ENCODE measurements at regions not wholly inside any gene's neighbourhood (a gene's known extent, or its start where the extent isn't known, plus 50 kb on each side); places are given as distances from the start of the nearest gene placed in this dataset.

GRCh38 chr10:130895161-130895560 is 416.4 kb downstream of the TCERG1L start:
- no peak for DNase-seq

DNA sequence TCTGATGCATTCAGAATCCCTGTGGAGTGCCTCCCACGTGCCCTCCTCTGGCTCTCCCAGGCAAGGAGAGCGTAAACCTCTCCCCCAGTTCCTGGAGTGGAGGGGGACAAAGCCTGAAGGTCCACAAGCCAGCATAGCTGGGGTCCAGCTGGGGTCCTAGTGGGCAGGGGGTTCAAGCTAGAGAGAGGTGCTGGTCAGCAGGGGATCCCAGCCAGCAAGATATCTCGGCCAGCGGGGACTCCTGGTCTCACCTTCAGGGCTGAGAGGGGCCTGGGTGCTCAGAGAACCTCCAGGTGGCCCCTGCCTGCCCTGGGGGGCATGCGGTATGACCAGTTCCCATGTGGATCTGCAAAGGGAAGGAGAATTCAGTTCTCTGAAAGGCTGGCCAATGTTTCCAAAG is 413.7 kb downstream of the TCERG1L start:
- DNase-seq, result no peak

DNA sequence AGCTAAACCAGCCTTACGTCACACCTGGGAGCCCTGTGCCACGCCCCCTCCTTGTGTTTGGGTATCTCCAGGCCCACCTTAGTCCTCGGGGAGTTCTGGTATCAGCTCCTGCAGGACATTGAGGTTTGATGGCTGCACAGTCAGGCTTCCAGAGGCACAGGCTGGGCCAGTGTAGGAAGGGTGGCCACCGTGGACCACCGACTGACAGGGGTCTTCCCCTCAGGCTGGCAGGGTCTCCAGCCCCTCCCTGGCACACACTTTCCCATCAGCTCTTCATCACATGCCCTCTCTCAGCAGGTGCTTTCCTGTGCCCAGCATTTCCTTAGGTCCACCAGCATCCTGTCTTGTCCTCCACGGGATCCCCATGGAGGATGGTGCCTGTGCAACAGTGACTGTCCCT is 413.1 kb downstream of the TCERG1L start:
- DNase-seq, result no peak

GRCh38 chr10:130899856-130900255 is 411.7 kb downstream of the TCERG1L start:
- no peak for DNase-seq

- no peak for DNase-seq
Measured at GRCh38 chr10:130900441-130901160, 410.9 kb downstream of the TCERG1L start.

- DNase-seq, result no peak
Measured at GRCh38 chr10:130901311-130902165, 410.0 kb downstream of the TCERG1L start.

GRCh38 chr10:130902471-130902870 is 409.1 kb downstream of the TCERG1L start:
- DNase-seq, result no peak

DNA sequence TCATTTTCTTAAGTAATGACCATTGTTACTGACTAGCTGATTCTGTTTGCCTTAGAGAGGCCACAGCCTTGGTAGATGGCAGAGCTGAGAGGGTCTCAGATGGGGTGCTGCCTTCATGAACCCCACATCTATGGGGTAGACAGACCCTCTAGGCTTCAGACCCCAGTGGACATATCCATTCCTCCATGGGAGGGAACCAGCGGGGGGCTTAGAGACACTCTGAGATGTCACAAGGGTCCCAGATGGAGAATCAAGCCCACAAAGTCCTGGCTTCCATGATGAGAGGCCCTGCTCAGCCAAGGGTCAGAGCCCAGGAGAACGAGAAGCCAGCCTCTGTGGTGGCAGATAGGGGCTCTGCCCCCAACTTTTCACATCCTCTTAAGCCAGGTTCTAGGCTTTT is 408.6 kb downstream of the TCERG1L start:
- DNase-seq, result no peak

- no peak for DNase-seq
Measured at GRCh38 chr10:130904676-130905075, 406.8 kb downstream of the TCERG1L start.

- no peak for DNase-seq
Measured at GRCh38 chr10:130905386-130905785, 406.1 kb downstream of the TCERG1L start.

- DNase-seq, result no peak
Measured at GRCh38 chr10:130905921-130906320, 405.6 kb downstream of the TCERG1L start.

DNA sequence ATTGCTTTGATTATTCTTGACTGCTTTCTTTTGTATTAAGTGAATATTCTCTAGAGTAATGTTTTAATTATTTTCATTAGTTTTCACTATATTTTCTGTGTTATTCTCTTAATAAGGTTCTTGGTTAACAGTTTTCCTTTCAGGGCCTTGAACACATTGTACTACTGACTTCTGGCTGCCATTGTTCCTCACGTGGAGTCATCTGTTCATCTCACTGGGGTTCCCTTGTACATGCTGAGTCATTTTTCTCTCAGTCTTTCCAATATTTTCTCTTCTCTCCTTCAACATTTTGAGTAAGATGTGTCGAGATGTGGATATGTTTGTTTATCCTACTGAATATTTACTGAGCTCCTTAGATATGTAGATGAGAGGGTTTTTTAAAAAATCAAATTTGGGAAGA is 400.7 kb downstream of the TCERG1L start:
- no peak for DNase-seq

GRCh38 chr10:130913844-130914243 is 397.7 kb downstream of the TCERG1L start:
- DNase-seq, result no peak

- DNase-seq, result no peak
Measured at GRCh38 chr10:130914367-130914766, 397.2 kb downstream of the TCERG1L start.

DNA sequence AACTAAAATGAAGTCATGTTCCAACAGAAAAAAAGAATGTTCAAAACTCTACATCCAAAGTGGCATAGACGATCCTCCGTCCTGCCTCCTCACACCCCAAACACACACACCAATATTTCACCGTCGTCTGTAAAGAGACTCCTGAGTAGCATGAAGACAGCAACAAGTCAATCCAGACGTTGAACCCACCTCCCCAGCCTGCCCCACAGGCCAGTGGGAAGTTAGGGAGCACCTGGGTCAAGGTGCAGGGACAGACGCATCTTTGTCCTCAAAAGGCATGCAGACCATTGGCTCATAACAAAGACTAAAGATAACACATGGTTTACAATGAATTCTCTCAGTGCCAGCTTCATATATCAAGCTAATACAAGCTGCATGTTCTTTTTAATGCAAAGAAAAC is 396.5 kb downstream of the TCERG1L start:
- DNase-seq, result no peak

DNA sequence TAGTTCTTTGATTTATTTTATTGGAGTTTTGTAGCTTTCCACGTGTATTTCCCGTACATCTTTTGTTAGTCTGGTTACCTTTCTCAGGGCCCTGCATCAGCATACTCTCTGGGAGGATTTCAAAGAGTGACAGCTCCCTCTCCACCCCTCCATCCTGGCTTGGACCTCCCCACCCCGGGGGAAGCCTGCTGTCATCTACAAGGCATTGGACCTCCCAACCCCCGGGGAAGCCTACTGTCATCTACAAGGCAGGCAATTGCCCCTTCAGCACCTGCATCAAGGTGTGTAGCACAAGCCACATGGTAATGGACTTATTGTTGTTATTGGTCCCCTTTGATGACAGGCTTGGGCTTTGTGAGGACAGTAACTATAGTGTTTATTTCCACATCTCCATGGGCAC is 390.1 kb downstream of the TCERG1L start:
- DNase-seq, result no peak

GRCh38 chr10:130921911-130922440 is 389.5 kb downstream of the TCERG1L start:
- no peak for DNase-seq

- DNase-seq, result no peak
Measured at GRCh38 chr10:130923596-130923995, 387.9 kb downstream of the TCERG1L start.

DNA sequence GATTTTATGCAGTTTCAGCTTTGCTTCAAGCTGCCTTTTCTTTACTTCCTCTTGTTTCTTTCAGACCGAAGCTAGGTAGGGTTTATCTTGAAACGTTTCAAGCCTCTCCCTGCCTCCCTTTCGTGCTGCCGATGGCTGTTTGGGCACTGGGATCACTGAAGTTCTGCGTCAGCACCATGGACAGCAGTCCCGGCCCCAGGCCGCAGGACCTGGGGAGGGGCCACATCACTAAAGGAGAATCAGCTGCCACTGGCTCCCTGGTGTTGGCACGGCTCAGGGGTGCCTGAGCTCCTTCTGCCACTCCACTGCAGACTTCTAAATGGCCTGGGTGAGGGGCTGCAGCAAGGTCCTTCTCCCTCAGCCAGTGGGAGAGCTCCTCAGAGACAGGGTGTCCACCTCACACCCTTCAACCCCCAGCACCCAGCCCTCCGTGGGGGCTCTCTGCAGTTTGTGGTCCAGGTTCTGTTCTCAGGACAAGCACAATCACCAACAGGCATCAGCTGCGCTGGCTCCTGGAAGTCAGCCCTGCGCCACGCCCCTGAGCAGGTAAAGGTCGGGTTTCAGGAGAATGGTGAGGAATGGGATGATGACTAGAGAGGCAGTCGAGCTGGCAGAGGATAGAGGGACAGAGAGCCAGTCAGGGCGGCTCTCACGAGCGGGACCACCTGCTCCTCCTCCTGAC is 387.2 kb downstream of the TCERG1L start:
- DNase-seq, result no peak

GRCh38 chr10:130926442-130926841 is 385.1 kb downstream of the TCERG1L start:
- DNase-seq, result no peak

DNA sequence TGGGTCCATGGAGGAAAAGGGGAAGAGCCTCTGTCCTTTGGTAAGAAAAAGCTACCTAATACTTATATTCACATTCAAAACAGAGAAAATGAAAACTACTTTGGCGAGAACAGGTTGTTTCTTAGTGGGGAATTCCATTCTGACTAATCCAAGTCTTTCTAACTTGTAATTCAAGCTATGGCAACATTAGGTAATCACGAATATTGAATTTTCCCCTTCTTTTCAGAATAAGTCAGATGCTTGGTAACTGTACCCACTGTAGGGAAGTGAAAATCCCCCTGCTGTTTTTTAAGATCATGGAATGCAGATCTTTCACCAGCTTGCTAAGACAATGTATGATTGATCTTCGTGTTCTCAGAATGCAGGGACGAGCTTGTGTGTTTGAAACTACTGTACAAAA is 384.4 kb downstream of the TCERG1L start:
- DNase-seq, result no peak

DNA sequence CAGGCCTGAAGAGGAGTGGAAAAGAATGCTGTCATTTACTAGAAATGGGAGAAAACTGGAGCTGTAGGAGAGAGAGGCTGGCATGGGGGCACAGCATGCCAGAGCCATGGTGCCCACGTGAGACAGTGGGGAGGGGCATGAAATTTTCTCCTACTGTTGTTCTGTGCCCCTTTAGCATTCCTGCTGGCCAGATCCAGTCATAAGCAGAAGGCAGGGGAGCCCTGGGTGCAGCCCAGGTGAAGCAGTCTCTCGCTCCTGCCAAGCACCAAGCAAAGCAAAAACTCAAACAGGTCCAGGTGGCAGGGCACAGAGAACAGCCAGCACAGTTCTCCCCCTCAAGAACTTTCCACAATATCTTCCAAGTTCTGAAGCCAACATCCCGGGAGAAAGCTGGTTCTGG is 383.2 kb downstream of the TCERG1L start:
- no peak for DNase-seq

All from NCI-H524 treated with DMSO at 0.1 percent for 48 hours (cell line).